ENCODE measurements at regions not wholly inside any gene's neighbourhood (a gene's known extent, or its start where the extent isn't known, plus 50 kb on each side); places are given as distances from the start of the nearest gene placed in this dataset.

DNA sequence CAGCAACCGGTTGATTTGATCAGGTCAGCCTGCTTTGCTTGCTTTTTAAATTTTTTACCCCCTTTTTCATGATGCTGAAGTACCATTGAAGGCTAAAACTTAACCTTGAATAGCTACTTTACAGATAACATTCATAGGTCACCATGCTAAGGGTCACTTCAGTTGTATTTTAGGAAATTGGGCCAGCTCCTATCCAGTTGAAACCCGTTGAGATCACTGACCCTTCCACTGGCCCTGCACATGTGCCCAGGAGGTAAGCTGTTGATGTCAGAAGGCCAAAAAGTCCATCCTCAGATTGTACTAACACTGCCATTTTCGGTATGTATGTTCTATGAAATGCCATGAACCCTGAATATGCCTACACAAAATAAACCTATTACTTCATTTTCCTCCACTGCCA is 133.0 kb upstream of the FAT4 start:
- no peak for TF ChIP-seq EZH2 (IDR thresholded peaks at IDR 0.05; ENCODE audit: borderline replicate concordance, low read depth, low read length, poor library complexity, severe bottlenecking)
- TF ChIP-seq, protein P1, sequence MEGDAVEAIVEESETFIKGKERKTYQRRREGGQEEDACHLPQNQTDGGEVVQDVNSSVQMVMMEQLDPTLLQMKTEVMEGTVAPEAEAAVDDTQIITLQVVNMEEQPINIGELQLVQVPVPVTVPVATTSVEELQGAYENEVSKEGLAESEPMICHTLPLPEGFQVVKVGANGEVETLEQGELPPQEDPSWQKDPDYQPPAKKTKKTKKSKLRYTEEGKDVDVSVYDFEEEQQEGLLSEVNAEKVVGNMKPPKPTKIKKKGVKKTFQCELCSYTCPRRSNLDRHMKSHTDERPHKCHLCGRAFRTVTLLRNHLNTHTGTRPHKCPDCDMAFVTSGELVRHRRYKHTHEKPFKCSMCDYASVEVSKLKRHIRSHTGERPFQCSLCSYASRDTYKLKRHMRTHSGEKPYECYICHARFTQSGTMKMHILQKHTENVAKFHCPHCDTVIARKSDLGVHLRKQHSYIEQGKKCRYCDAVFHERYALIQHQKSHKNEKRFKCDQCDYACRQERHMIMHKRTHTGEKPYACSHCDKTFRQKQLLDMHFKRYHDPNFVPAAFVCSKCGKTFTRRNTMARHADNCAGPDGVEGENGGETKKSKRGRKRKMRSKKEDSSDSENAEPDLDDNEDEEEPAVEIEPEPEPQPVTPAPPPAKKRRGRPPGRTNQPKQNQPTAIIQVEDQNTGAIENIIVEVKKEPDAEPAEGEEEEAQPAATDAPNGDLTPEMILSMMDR (conservative IDR thresholded peaks at IDR 0.05; ENCODE audit: low read depth, low read length) = no peak

Data from A673 (cell line).